ENCODE measurements at regions not wholly inside any gene's neighbourhood (a gene's known extent, or its start where the extent isn't known, plus 50 kb on each side); places are given as distances from the start of the nearest gene placed in this dataset.

GRCh38 chr2:34949316-34949715, 1350.2 kb upstream of the FAM98A start:
- DNase-seq (ENCODE audit: low spot score) = no peak

DNA sequence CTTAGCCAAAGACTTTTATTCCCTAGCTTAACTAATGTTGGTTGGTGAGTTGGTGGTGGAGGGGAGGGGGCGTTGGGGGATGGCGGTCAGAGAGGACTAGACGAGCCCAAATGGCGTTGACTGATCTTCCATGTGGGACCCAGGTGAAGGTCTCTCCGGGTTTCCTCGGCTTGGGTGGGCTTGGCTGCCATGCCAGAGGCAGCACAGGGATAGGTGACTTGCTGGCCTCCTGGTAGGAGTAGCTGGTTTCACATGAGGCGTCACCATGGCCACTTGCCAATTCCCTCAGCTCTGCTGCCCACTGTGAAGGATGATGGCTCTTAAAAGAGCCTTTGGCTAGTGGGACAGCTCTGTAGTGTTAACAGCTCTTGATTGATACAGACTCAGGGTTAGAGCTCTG, 1337.0 kb upstream of the FAM98A start:
- DNase-seq (ENCODE audit: low spot score) = no peak

DNA sequence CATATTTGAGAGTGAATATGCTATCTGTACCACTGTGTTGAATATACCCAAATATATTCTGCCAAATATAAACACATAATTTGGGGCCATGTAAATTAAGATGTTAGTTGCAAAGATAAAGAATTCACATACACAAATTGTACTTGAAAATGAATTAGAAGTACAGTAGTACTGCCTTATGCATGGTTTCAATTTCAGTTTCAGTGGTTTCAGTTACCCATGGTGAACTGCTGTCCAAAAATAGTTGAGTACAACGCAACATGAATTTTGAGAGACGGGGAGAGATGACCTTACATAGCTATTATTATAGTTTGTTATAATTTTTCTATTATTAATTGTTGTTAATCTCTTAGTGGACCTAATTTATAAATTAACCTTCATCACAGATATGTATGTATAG, 1313.0 kb upstream of the FAM98A start:
- DNase-seq (ENCODE audit: low spot score) = no peak

- DNase-seq (ENCODE audit: low spot score) = no peak
These were observed 1311.0 kb upstream of the FAM98A start for GRCh38 chr2:34909992-34910705.

GRCh38 chr2:34907812-34908211, 1308.7 kb upstream of the FAM98A start:
- DNase-seq (ENCODE audit: low spot score) = no peak

- DNase-seq (ENCODE audit: low spot score) = no peak
These were observed 1302.6 kb upstream of the FAM98A start for GRCh38 chr2:34901739-34902138.

- DNase-seq (ENCODE audit: low spot score) = no peak
These were observed 1300.0 kb upstream of the FAM98A start for GRCh38 chr2:34899079-34899478.

DNA sequence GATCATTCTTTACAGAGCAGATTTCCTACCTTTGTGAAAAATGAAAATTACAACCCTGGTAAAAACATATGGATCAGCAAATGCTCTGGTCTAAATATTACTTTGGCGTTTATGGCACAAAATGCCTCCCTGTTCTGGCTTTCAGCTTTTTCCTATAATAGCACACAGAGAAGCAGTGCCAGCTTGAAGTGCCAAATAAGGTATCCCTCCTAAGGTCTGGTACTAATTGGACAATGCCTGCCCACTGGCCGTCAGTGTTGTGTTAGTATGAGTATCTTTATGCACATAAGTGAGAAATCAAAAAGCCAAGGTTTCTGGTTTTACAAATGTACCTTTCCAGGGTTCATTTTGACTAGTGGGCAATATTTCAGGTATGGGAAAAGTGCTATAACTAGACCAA, 1293.7 kb upstream of the FAM98A start:
- DNase-seq (ENCODE audit: low spot score) = no peak

GRCh38 chr2:34892256-34892655, 1293.2 kb upstream of the FAM98A start:
- no peak for DNase-seq (ENCODE audit: low spot score)

DNA sequence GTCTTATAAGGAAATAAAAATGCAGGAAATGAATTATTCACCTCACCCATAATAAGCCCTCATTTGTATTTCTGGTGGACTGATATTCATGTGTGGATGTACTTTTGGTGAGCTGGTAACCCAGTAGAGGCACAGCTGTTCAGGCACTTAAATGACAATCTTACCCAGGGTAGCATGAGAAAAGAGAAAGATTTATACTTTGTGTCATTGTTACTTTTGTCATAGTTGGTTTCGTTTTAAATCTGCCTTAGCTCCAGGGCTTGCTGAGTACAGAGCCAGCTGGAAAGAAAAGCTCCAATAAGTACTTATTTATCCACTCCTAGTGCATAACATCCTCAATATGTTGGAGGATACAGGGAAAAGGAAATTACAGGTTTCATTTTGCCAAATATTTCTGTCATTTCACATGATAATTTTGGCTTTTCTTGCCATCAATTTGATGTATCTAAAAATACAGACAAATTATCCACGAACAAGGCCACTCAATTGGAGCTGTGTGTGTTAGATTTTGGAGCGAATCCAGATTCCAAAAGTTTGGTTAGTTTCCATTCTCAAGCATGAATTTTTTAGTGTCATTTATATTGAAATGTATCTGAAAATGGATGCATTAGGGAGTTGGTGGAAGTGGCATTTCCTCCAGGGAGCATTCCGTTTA, 1276.1 kb upstream of the FAM98A start:
- no peak for DNase-seq (ENCODE audit: low spot score)

GRCh38 chr2:34853646-34854045, 1254.5 kb upstream of the FAM98A start:
- DNase-seq (ENCODE audit: low spot score) = no peak

- no peak for DNase-seq (ENCODE audit: low spot score)
These were observed 1252.7 kb upstream of the FAM98A start for GRCh38 chr2:34851804-34852203.

GRCh38 chr2:34849827-34850226, 1250.7 kb upstream of the FAM98A start:
- DNase-seq (ENCODE audit: low spot score) = no peak

DNA sequence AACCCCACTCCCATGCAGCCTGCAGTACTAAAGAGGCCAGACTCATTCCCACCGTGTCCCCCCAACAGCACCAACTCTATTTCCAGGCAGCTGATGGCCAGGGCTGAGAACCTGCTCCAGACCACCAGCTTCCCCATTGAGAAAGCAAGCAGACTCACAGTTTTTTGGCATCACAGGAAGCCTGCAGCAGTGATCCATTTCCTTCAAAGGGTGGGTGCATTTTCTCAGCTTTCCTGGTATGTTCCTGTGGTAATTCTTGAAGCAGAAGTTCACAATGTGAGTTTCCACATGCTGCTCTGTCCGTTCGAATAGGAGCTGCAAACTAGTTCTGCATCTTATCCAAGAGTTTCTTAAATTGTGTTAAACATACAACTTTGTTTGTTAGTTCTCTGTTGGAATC, 1249.6 kb upstream of the FAM98A start:
- DNase-seq (ENCODE audit: low spot score) = no peak

- DNase-seq (ENCODE audit: low spot score) = no peak
These were observed 1249.0 kb upstream of the FAM98A start for GRCh38 chr2:34848132-34848531.

DNA sequence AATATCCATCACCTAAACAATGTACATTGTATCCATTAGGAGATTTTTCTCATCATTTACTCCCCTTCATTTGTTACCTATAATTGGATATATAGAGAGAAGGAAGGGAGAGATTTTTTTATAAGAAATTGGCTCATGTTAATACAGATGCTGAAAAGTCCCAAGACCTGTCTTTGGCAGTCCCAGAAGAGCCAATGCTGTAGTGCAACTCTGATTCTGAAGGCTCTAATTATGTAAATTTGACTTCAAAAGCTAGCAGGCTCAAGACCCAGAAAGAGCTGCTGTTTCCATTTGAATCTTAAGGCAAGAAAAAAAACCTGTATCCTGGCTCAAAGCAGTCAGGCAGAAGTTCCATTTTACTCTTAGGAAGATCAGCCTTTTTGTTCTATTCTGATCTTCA, 1245.5 kb upstream of the FAM98A start:
- no peak for DNase-seq (ENCODE audit: low spot score)

- DNase-seq (ENCODE audit: low spot score) = no peak
These were observed 1239.3 kb upstream of the FAM98A start for GRCh38 chr2:34838408-34838807.

GRCh38 chr2:34836361-34836760, 1237.3 kb upstream of the FAM98A start:
- DNase-seq (ENCODE audit: low spot score) = no peak

DNA sequence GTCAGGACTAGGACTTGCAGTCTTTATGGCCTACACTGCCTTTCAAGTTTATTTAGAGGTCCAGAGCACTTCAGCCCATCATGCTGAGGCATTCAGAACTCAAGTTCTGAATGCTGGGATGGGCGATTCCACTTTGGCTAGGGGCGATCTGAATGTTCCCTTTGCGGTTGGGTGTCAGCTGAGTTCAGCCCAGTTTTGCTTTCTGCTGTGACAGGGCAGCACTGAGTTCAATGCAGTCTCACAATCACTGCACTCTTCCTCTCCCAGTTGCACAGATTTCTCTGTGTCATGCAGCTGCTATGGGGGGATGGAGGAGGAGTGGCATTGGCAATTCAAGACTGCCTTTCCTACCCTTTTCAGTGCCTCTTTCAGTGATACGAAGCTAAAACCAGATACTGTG, 1232.0 kb upstream of the FAM98A start:
- no peak for DNase-seq (ENCODE audit: low spot score)

DNA sequence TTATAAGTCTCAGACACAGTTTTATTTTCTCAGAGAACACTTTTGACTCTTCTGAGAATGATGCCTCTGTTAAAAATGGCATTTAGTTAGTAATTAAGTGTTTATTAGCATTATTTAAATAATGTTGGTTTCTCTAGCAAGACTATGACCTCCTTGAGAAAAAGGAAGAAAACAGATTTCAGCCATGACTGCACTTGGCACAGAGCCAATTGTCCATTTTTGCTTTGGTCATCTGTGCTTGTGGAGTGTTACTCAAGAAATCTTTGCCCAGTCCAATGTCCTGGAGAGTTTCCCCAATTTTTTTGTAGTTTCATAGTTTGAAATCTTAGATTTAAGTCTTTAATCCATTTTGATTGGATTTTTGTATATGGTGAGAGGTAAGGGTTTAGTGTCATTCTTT, 1229.4 kb upstream of the FAM98A start:
- DNase-seq (ENCODE audit: low spot score) = no peak

GRCh38 chr2:34827398-34827797, 1228.3 kb upstream of the FAM98A start:
- no peak for DNase-seq (ENCODE audit: low spot score)

- DNase-seq (ENCODE audit: low spot score) = no peak
These were observed 1226.6 kb upstream of the FAM98A start for GRCh38 chr2:34825686-34826085.

DNA sequence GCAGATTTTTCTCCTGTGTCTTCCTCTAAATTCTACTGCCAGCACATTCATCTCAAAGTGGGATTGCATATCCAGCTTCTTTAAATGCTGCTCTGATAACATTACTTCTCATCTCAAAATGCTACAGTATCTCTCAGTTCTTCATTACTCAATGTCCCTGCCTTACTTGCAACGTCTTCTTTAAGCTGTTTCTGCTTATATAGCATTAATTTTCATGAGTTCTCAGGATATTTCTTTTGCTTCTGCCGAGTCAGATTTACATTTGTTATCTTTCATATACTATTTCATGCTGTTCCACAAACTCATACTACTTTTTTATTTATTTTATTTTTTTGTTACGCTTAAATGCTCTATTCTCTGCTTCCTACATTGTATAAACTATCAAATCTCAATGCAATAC, 1223.5 kb upstream of the FAM98A start:
- DNase-seq (ENCODE audit: low spot score) = no peak

Measured in COLO829 (cell line).